CD4-positive, alpha-beta T cell treated with Interleukin-1 beta for 1 hour (primary cell): ENCODE measurements at regions not wholly inside any gene's neighbourhood (a gene's known extent, or its start where the extent isn't known, plus 50 kb on each side); places are given as distances from the start of the nearest gene placed in this dataset.
"Not testable (repeated sequence)": the region's sequence is repeated elsewhere in the genome, so short reads cannot be mapped to it uniquely, and the experiment has no call there.

Source experiments
- DNase-seq, 2 donors: peaks; one replicate each; pipeline ENCODE4 v3.0.0-alpha.2; 2020 to 2022

GRCh38 chr9:81424431-81424830, 264.9 kb downstream of the TLE1 start:
- no peak for DNase-seq

GRCh38 chr9:81423589-81424326, 265.6 kb downstream of the TLE1 start:
- DNase-seq, result no peak

- not testable (repeated sequence) for DNase-seq
These were observed 268.3 kb downstream of the TLE1 start for GRCh38 chr9:81421090-81421489.

GRCh38 chr9:81420024-81420423, 269.3 kb downstream of the TLE1 start:
- no peak for DNase-seq

- no peak for DNase-seq
These were observed 271.4 kb downstream of the TLE1 start for GRCh38 chr9:81417941-81418340.

- DNase-seq, result no peak
These were observed 272.1 kb downstream of the TLE1 start for GRCh38 chr9:81417299-81417675.

- no peak for DNase-seq
These were observed 272.7 kb downstream of the TLE1 start for GRCh38 chr9:81416476-81417298.

- no peak for DNase-seq
These were observed 274.5 kb downstream of the TLE1 start for GRCh38 chr9:81414836-81415235.

- DNase-seq, result no peak
These were observed 277.4 kb downstream of the TLE1 start for GRCh38 chr9:81411961-81412360.

GRCh38 chr9:81410201-81410600, 279.1 kb downstream of the TLE1 start:
- DNase-seq, result no peak

- no peak for DNase-seq
These were observed 280.4 kb downstream of the TLE1 start for GRCh38 chr9:81408951-81409350.

GRCh38 chr9:81404931-81405598, 284.3 kb downstream of the TLE1 start:
- no peak for DNase-seq

- no peak for DNase-seq
These were observed 291.6 kb downstream of the TLE1 start for GRCh38 chr9:81397481-81398381.

GRCh38 chr9:81396528-81396927, 292.8 kb downstream of the TLE1 start:
- no peak for DNase-seq

- DNase-seq, result no peak
These were observed 293.7 kb downstream of the TLE1 start for GRCh38 chr9:81395676-81396054.

GRCh38 chr9:81394881-81395675, 294.3 kb downstream of the TLE1 start:
- DNase-seq, result no peak

GRCh38 chr9:81393985-81394811, 295.1 kb downstream of the TLE1 start:
- no peak for DNase-seq

- no peak for DNase-seq
These were observed 297.9 kb downstream of the TLE1 start for GRCh38 chr9:81391457-81391825.

GRCh38 chr9:81390792-81391456, 298.4 kb downstream of the TLE1 start:
- no peak for DNase-seq

- no peak for DNase-seq
These were observed 299.8 kb downstream of the TLE1 start for GRCh38 chr9:81389569-81389993.
